ENCODE measurements at regions not wholly inside any gene's neighbourhood (a gene's known extent, or its start where the extent isn't known, plus 50 kb on each side); places are given as distances from the start of the nearest gene placed in this dataset.

DNA sequence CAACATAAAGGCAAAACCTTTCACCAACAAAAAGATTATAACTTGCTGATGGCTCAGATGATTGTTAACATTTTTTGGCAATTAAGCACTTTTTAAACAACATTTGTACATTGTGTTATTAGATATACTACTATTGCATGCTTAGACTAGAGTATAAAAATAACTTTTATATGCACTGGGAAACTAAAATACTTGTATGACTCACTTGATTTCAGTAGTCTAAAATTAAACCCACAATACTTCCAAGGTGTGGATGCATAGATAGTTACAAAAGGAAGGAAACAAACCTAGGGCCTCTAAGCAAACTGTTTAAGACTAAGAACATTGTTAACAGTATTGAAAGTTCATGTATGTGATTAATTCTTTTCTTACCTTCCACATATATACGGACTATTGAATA is 1521.5 kb downstream of the OTOL1 start:
- TF ChIP-seq, protein P1, sequence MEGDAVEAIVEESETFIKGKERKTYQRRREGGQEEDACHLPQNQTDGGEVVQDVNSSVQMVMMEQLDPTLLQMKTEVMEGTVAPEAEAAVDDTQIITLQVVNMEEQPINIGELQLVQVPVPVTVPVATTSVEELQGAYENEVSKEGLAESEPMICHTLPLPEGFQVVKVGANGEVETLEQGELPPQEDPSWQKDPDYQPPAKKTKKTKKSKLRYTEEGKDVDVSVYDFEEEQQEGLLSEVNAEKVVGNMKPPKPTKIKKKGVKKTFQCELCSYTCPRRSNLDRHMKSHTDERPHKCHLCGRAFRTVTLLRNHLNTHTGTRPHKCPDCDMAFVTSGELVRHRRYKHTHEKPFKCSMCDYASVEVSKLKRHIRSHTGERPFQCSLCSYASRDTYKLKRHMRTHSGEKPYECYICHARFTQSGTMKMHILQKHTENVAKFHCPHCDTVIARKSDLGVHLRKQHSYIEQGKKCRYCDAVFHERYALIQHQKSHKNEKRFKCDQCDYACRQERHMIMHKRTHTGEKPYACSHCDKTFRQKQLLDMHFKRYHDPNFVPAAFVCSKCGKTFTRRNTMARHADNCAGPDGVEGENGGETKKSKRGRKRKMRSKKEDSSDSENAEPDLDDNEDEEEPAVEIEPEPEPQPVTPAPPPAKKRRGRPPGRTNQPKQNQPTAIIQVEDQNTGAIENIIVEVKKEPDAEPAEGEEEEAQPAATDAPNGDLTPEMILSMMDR (IDR thresholded peaks at IDR 0.05), result no peak
- TF ChIP-seq FOXM1 (IDR thresholded peaks at IDR 0.05; ENCODE audit: low read depth) (no peak), EZH2phosphoT487 (IDR thresholded peaks at IDR 0.05; ENCODE audit: borderline replicate concordance, low read depth) (no peak), SMC3 (IDR thresholded peaks at IDR 0.05; ENCODE audit: low read depth, low read length) (no peak)
